Stimulated activated CD8-positive, alpha-beta memory T cell treated with anti-CD3 and anti-CD28 coated beads, Interleukin-4, amount 100 ng/mL, for 1 hour (primary cell): ENCODE measurements at regions not wholly inside any gene's neighbourhood (a gene's known extent, or its start where the extent isn't known, plus 50 kb on each side); places are given as distances from the start of the nearest gene placed in this dataset.
A peak's percentile ranks its signal among the peaks of the same experiment; 100 is the strongest.

Experiments used
- DNase-seq, 2 donors: peaks; one replicate each; pipeline ENCODE4 v3.0.0-alpha.2; 2020; ENCODE audit warnings: low read depth in 2 of 2, low spot score in 1 of 2

- DNase-seq: no peak
These were observed 83.6 kb upstream of the BARX2 start for GRCh38 chr11:129292092-129292491.

DNA sequence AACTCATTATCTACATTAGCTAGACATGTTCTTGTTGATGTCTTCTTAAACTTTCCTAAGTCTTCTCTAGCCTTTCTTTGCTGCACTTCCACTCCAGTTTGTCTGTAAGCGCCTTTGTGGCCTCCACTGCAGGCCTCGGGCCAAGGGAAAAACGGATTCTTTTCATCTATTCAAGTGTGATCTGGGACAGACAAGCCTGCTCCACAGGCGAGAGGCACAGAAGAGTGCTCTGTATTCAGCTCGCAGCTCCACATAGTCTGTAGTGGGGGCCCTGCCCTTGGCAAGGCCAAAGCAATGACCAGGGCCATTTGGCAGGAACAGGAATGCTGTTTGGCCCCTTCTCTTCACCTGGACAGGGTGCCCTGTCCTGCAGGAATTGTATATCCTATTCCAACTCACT is 84.1 kb upstream of the BARX2 start:
- no peak for DNase-seq

GRCh38 chr11:129290966-129291365 is 84.7 kb upstream of the BARX2 start:
- no peak for DNase-seq

- DNase-seq: no peak
These were observed 86.2 kb upstream of the BARX2 start for GRCh38 chr11:129289350-129290040.

GRCh38 chr11:129287920-129288319 is 87.7 kb upstream of the BARX2 start:
- DNase-seq: no peak

DNA sequence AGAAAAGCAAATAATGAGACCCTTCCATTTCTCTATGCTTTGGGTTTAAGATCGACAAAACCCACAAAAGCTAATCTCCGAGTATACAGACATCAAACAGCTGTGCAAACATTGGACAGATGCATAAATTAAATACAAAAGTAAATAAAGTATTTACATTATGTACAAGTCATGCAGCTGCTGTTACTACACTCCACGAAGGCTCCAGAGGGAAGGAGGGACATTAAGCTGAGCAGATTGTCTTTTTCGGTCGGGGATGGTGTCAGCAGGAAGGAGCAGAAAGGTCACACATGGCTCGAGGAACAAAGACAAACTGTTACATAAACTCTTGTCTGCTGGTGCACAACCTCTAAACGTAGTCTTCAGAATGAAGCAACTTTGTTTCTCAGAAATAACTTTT is 88.8 kb upstream of the BARX2 start:
- DNase-seq: no peak

DNA sequence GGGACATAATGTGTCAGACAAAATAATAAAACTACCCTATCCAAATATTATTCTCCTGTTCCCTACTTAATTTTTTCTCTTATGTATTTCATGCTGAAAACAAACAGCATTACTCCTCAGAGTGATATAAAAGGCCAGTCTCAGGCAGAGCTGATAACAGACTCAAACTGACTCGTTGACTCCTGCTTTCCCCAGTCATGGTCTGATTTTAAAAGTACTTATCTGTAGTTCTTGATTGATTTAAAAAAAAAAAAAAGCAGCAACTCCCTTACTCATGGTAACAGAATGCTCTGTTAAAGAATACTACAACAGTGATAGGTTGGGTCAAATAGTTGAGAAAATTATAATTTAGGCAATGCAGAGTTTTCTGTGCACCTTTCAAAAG is 90.3 kb upstream of the BARX2 start:
- no peak for DNase-seq

- DNase-seq: no peak
These were observed 91.0 kb upstream of the ARHGAP32 start for GRCh38 chr11:129283141-129283540.

- no peak for DNase-seq
These were observed 90.5 kb upstream of the ARHGAP32 start for GRCh38 chr11:129282634-129283033.

- DNase-seq: no peak
These were observed 89.6 kb upstream of the ARHGAP32 start for GRCh38 chr11:129281471-129282415.

GRCh38 chr11:129280027-129280811 is 88.1 kb upstream of the ARHGAP32 start:
- DNase-seq: no peak

DNA sequence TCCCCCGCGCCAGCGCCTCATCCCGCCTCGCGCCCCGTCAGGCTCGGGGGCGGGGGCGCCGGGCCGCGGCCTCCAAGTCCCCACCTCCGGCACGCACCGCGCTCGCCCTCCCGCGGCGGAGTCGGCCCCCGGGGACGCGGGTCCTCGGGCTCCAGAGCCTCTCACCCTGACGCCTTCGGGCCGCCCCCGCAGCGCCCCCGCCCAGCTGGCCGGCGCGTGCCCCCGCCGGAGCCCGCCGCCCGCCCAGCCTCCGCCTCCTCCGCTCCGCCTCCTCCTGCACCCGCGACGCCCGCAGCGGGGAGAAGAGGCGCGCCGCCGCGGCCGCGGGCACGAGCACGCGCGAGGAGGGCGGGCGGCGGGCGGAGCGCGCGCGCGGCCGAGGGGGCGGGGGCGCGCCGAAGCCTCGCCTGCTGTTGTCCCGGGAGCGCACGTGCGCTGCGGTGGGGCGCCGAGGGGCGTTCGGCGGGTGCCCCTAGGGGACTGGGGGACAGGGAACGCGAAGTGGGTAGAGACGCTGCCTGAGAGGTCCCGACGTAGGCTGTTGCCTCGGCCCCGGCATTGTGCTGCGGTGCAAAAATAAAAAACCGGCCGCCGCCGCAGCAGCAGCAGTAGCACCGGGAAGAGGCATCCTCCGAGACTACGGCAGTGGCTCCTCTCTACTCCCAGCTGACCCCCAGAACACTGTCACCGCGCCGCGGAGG is 87.4 kb upstream of the ARHGAP32 start:
- DNase-seq: peak; percentile 33 to 40

DNA sequence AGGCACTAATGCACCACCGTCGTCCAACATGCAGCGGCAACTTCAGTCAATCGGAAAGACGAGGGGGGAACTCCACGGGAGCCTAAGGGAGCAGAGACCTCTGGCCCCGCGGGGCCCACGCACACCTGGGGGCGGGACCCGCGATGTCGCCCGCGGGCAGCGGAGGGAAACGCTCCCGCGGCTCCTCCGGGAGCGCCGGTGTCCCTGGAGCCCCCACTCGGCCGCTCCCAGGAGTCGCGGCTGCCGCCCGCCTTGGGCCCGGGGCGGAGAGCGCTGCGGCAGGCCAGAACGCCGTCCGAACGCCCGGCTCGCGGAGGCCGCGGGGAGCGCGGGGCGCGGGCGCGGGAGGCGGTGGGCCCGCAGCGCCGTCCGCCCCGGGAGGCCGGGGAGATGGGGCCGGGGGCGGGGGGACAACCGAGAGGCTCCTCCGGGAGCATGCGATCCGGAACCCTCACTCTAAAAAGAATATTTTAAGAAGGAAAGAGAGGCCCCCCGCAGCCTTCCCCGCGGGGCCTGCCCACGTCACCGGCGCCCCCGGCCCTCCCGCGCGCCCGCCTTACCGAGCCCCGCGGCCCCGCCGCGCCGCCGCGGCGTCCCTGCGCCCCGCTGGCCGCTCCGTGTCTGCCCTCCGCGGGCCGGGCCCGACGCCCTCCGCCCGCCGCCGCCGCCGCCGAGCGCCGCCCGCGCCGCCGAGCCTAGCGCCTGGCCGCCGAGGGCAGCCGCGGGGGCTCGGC is 86.6 kb upstream of the ARHGAP32 start:
- no peak for DNase-seq

- no peak for DNase-seq
These were observed 85.2 kb upstream of the ARHGAP32 start for GRCh38 chr11:129277198-129277843.

- DNase-seq: no peak
These were observed 83.7 kb upstream of the ARHGAP32 start for GRCh38 chr11:129275828-129276227.

- no peak for DNase-seq
These were observed 82.0 kb upstream of the ARHGAP32 start for GRCh38 chr11:129273944-129274711.

- no peak for DNase-seq
These were observed 81.2 kb upstream of the ARHGAP32 start for GRCh38 chr11:129273322-129273721.

DNA sequence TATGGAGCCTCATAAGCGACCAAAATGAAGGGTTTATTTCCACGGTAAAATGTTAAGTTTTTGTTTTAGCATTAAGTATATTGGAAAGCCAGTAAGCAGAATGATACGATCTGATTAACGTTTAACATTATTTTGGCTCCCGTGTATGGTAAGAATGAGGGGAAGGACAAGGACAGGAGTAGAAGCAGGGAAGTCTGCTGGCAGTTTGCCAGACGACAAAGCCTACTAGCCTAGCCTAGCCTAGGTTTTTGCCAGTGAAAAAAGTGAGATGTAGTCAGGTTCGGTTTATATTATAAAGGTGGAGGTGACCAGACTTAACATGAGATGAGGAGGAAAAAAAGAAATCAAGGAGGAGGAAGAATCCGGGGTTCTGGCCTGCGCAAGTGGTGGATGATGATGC is 78.9 kb upstream of the ARHGAP32 start:
- no peak for DNase-seq

DNA sequence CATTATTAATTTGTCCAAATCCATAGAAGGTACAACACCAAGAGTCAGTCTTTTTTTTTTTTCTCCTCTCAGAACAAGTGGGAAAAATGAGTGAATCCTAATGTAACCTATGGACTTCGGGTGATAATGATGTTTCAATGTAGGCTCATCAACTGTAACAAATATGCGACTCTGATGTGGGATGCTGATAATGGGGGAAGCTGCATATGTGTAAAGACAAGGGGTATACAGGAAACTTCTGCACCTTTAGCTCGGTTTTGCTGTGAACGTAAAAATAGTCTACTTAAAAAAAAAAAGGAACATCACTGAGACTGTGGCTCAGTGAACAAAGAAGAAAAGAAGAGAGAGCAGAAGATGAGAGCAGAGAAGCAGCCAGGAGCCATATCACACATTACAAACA is 78.3 kb upstream of the ARHGAP32 start:
- no peak for DNase-seq
